ENCODE measurements at regions not wholly inside any gene's neighbourhood (a gene's known extent, or its start where the extent isn't known, plus 50 kb on each side); places are given as distances from the start of the nearest gene placed in this dataset.

- DNase-seq (ENCODE audit: low read depth), result no peak
Measured at GRCh38 chr5:4124221-4124970, 528.8 kb downstream of the IRX1 start.

- no peak for DNase-seq (ENCODE audit: low read depth)
Measured at GRCh38 chr5:4128994-4129393, 533.4 kb downstream of the IRX1 start.

DNA sequence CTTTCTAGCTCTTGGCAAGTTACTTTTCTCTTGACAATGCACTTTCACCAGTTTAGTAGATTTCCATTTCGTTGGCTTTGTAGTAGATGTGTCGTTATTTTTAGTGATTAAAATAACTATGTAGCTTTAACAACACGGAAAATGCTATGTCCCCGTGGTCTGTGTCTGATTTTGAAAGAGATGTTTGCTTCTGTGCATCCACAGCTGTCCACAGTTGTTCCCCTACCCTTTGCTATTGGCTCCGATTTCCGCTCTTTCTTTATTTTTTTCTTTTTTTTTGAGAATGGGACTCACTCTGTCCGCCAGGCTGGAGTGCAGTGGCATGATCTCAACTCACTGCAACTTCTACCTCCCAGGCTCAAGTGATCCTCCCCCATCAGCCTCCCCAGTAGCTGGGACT, 533.9 kb downstream of the IRX1 start:
- no peak for DNase-seq (ENCODE audit: low read depth)

DNA sequence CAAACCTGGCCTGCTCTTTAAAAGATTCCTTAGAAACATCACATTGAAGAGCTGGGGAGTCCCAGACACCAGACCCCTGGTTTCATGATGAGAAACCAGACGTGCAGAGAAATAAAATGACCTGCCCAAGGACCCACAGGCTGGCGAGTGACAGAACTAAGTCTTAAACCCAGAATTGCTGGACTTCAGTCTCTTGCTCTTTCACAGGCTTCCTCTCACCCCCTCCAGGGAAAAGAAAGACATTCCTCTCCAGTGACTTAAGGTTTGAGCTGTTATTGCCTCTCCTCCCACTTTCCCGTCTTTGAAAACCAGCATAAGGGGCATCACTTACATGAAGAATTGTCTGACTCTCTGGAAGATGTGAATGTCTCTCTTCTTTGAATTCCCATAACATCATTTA, 535.2 kb downstream of the IRX1 start:
- no peak for DNase-seq (ENCODE audit: low read depth)

DNA sequence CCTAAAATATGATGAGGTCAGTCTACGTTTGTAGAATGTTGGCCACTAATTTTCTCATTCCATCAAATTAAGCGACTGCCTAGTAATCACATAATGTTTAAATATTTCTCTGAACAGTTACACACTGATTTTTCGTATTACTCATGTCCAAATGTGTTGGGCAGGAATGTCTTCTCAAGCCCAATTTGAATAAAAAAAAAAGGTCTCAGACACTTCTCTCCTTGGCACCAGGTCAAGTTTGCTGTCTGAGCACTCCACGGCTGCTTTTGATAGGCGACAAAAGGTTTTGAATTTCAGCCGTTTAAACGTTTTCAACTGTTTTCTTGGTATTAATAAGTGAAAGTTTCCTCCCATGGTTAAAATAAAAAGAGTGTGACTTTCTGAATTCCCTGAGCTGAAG, 542.1 kb downstream of the IRX1 start:
- no peak for DNase-seq (ENCODE audit: low read depth)

- no peak for DNase-seq (ENCODE audit: low read depth)
Measured at GRCh38 chr5:4142842-4143241, 547.2 kb downstream of the IRX1 start.

DNA sequence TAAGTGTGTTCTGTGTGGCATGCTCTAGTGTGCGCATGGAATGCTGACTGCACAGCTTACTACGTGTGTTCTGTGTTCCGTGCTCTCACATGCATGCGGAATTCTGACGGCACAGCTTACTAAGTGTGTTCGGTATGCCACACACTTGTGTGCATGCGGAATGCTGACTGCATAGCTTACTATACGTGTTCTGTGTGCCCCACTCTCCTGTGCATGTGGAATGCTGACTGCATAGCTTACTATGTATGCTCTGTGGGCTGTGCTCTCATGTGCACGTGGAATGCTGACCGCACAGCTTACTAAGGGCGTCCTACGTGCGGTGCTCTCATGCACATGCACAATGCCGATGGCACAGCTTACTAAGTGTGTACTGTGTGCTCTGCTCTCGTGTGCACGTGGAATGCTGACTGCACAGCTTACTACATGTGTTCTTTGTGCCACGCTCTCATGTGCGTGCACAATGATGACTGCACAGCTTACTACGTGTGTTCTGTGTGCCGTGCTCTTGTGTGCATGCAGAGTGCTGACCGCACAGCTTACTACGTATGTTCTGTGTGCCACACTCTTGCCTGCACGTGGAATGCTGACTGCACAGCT, 548.9 kb downstream of the IRX1 start:
- DNase-seq (ENCODE audit: low read depth), result no peak

- DNase-seq (ENCODE audit: low read depth), result no peak
Measured at GRCh38 chr5:4145511-4145910, 549.9 kb downstream of the IRX1 start.

GRCh38 chr5:4148009-4148408, 552.4 kb downstream of the IRX1 start:
- no peak for DNase-seq (ENCODE audit: low read depth)

GRCh38 chr5:4150067-4150466, 554.4 kb downstream of the IRX1 start:
- DNase-seq (ENCODE audit: low read depth), result no peak

GRCh38 chr5:4156153-4156552, 560.5 kb downstream of the IRX1 start:
- DNase-seq (ENCODE audit: low read depth), result no peak

DNA sequence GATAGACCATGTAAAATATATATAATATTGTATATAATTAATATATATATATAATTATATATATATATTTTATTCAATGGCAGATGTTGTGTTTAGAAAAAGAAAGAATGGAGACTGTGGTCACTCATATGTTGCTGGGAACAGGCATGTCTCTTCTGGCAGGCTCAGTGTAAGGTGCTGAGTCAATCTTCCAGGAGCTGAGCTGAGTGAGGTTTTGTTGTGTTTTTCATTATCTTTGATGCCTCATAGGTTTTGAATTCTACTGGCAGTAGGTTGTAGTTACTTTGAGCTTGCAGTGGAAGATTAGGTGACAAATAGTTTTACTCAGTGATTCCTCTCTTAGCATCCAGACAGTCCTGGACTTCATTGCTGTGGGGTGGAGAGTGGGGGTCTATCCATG, 561.3 kb downstream of the IRX1 start:
- no peak for DNase-seq (ENCODE audit: low read depth)

- DNase-seq (ENCODE audit: low read depth), result no peak
Measured at GRCh38 chr5:4158750-4159447, 563.3 kb downstream of the IRX1 start.

DNA sequence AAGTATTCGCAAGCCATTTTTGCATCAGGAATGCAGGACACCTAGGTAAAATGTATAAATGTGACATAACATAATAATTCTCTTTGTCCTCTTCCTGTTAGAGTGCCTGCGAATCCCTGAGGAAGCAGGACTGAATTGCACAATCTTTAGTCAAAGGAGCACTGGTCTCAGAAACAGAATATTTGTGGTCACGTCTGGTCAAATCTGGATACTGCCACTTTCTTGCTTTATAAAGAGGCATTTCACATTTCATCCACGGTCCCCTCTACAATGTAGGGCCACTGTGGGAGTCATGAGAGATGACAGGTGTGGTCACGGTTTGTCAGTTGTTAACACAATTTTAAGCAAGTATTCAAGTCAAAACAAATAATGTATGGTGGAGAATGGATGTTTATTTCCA, 564.0 kb downstream of the IRX1 start:
- DNase-seq (ENCODE audit: low read depth), result no peak

DNA sequence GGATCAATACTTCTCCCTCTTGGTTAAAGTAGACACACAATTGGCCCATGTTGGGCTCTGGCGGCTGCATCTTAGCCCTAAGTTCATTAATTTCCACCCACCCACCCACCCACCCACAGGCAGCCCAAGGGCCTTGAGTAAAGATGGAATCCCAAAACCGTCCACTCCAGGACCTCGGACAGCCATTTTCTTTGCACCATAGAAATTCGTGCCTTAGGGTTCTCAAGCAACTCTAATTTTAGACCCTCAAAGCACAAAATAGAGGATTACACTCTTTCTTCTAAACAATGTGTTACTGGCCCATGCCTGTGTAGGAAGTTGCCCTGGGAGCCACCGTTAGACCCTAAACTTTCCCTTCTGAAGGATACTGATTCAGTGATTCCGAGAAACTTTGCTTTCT, 568.5 kb downstream of the IRX1 start:
- DNase-seq (ENCODE audit: low read depth), result no peak

GRCh38 chr5:4180703-4181102, 585.1 kb downstream of the IRX1 start:
- no peak for DNase-seq (ENCODE audit: low read depth)

DNA sequence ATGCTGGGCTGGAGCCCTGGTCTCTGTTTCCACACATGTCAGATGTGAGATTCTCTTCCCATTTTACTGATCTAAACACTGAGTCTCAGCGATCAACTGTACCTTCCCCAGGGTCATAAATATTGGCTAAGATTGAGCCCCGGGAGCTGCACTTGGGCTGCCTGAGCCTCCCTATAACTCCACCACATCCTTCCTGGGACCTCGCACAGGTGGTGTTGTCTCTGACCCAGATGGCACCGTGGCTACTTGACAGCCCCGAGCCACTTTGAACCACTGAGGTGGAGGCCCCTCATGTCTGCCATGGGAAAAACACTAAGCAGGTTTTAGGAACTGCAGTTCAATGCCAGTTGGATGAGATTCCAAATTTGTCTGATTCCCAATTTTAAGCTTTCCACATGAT, 586.5 kb downstream of the IRX1 start:
- no peak for DNase-seq (ENCODE audit: low read depth)

- DNase-seq (ENCODE audit: low read depth), result no peak
Measured at GRCh38 chr5:4185127-4185526, 589.5 kb downstream of the IRX1 start.

GRCh38 chr5:4188704-4189103, 593.1 kb downstream of the IRX1 start:
- DNase-seq (ENCODE audit: low read depth), result no peak

DNA sequence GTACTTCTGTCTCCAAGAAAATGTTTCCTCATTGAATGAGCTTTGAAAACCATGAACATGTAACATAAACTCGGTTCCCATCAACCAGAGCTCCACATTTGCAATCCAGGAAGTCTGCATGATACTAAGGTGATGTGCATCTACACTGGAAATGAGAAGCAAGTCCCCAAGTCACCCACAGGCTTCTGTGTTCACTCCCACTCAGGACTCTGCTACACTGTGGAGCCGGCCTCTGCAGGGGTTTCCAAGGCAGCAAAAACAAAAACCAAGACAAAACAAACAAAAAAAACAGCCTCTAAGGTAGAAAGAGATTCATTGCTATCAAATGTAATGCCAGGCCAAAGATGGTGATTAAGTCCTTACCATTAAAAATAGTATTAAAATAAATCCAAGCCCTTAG, 593.7 kb downstream of the IRX1 start:
- no peak for DNase-seq (ENCODE audit: low read depth)

DNA sequence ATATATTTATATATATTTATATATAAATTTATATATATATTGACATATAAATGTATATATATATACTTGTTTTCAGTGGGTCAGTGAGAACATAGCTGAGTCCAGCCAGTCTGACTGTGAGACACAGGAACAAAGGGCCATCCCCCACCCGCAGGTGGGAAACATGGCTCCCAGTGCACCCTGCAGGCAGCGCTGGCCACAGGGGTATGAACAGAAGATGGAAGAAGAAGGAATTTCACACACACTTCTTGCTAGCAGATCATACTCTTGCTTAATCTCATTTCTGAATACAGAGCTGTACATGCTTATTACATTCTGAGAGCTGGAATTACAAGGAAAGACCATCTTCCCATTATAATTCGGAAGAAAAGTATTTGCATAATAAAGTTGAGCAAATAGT, 595.4 kb downstream of the IRX1 start:
- no peak for DNase-seq (ENCODE audit: low read depth)

DNA sequence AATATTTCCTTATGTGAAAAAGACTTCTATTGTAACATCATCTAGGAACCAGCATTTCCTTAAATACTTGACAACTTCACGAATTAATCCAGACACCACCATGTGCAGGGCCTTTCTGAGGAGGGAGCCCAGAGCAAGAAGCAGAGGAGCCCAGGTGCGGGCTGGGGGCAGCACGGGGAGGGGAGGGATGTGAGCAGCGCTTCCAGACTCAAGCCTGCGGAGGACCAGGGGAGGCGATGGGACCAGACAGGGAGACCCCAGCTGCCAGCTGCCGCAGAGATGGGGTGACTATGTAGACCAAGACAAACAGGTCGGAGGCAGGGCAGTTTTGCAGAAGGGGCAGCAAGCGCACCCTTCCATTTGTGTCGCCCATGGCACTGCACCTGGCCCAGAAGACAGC, 596.1 kb downstream of the IRX1 start:
- DNase-seq (ENCODE audit: low read depth), result no peak

GRCh38 chr5:4192111-4192510, 596.5 kb downstream of the IRX1 start:
- no peak for DNase-seq (ENCODE audit: low read depth)

GRCh38 chr5:4196744-4197143, 601.1 kb downstream of the IRX1 start:
- DNase-seq (ENCODE audit: low read depth), result no peak
